ENCODE measurements at regions not wholly inside any gene's neighbourhood (a gene's known extent, or its start where the extent isn't known, plus 50 kb on each side); places are given as distances from the start of the nearest gene placed in this dataset.

DNA sequence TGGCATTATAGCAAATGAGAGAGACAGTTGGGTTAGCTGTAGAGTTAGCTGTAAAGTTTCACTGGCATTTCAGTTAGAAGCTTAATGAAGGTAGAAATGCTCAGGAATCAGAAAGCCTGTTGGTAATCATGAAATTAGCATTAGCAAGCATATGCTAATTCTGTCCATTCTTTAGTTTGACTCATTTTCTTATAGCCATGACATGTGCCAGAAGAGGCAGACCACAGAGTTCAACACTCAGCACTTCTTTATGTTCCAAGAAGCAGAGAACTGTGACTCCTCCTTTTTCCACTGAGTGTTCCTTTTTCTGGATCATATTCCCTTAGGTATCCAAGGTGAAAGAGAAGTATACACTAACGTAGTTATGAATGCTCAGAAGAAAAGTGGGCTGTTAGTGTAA lies 276.2 kb upstream of the SGO1 start:
- TF ChIP-seq POLR2A (IDR thresholded peaks at IDR 0.05; ENCODE audit: borderline replicate concordance, extremely low read depth, insufficient read depth, insufficient read length) (no peak), RAD21 (IDR thresholded peaks at IDR 0.05; ENCODE audit: low read depth) (no peak), YY1 (IDR thresholded peaks at IDR 0.05; ENCODE audit: extremely low read depth, insufficient replicate concordance, low read depth, low read length) (no peak), EZH2phosphoT487 (IDR thresholded peaks at IDR 0.05; ENCODE audit: borderline replicate concordance) (no peak), JUND (IDR thresholded peaks at IDR 0.05) (no peak), ZNF274 (IDR thresholded peaks at IDR 0.05; ENCODE audit: low read depth, low read length) (no peak), TCF7L2 (IDR thresholded peaks at IDR 0.05; ENCODE audit: borderline replicate concordance, extremely low read depth, insufficient read depth, insufficient read length) (no peak), POLR2AphosphoS5 (IDR thresholded peaks at IDR 0.05; ENCODE audit: low read depth, low read length) (no peak)
- TF ChIP-seq, protein P1, sequence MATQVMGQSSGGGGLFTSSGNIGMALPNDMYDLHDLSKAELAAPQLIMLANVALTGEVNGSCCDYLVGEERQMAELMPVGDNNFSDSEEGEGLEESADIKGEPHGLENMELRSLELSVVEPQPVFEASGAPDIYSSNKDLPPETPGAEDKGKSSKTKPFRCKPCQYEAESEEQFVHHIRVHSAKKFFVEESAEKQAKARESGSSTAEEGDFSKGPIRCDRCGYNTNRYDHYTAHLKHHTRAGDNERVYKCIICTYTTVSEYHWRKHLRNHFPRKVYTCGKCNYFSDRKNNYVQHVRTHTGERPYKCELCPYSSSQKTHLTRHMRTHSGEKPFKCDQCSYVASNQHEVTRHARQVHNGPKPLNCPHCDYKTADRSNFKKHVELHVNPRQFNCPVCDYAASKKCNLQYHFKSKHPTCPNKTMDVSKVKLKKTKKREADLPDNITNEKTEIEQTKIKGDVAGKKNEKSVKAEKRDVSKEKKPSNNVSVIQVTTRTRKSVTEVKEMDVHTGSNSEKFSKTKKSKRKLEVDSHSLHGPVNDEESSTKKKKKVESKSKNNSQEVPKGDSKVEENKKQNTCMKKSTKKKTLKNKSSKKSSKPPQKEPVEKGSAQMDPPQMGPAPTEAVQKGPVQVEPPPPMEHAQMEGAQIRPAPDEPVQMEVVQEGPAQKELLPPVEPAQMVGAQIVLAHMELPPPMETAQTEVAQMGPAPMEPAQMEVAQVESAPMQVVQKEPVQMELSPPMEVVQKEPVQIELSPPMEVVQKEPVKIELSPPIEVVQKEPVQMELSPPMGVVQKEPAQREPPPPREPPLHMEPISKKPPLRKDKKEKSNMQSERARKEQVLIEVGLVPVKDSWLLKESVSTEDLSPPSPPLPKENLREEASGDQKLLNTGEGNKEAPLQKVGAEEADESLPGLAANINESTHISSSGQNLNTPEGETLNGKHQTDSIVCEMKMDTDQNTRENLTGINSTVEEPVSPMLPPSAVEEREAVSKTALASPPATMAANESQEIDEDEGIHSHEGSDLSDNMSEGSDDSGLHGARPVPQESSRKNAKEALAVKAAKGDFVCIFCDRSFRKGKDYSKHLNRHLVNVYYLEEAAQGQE (IDR thresholded peaks at IDR 0.05; ENCODE audit: low read depth): no peak
- TF ChIP-seq, protein P2, sequence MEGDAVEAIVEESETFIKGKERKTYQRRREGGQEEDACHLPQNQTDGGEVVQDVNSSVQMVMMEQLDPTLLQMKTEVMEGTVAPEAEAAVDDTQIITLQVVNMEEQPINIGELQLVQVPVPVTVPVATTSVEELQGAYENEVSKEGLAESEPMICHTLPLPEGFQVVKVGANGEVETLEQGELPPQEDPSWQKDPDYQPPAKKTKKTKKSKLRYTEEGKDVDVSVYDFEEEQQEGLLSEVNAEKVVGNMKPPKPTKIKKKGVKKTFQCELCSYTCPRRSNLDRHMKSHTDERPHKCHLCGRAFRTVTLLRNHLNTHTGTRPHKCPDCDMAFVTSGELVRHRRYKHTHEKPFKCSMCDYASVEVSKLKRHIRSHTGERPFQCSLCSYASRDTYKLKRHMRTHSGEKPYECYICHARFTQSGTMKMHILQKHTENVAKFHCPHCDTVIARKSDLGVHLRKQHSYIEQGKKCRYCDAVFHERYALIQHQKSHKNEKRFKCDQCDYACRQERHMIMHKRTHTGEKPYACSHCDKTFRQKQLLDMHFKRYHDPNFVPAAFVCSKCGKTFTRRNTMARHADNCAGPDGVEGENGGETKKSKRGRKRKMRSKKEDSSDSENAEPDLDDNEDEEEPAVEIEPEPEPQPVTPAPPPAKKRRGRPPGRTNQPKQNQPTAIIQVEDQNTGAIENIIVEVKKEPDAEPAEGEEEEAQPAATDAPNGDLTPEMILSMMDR (IDR thresholded peaks at IDR 0.05 in 2 of 3, conservative IDR thresholded peaks at IDR 0.05 in 1 of 3; ENCODE audit: borderline replicate concordance in 1 of 3, insufficient read depth in 1 of 3, low read depth in 2 of 3, low read length in 2 of 3): no peak

All from HCT116 (cell line).